ENCODE measurements at regions not wholly inside any gene's neighbourhood (a gene's known extent, or its start where the extent isn't known, plus 50 kb on each side); places are given as distances from the start of the nearest gene placed in this dataset.

DNA sequence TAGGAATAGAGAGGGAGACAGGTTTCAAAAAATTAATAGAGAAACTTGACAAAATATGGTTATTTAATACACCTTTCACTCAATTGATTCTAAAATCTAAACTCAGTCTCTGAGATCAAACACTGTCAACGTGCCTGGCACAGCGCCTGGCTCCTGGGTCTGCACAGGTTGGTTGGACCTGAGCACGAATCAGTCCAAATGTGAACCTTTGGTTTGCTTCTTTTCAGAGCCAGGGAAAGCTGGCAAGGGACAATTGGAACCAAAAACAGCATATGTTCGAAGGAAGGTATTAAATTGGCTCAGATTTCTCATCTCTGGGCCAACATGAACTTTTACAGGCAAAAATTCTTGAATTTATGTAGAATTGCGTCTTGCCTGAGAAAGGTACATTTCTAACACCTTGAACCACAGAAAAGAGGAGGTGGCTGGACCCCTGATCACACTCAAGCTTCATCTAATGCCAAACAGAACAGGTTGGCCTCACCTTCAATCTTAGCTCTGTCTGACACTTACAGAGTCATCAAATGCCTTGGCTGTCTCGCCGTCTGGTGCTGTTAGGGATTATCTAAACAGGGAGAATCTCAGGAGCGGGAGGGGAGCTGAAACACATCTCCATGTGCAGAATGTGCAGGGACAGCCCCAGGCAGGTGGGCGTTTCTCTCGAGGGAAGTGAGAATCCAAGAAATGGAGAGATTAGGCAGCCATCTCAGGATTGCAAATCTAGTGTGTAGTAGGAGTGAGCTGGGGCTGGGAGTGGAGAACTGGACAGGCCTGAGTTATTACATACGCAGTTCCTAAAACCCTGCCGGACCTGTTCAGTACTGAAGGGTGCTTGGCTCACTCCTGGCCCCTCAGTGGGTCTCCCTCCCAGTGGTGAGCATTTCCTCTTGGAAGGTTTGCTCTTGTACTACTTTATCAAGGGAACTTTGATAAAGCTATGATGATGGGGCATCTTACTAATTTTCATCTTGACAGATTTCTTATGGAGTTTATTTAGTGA is 442.2 kb upstream of the B3GAT1 start:
- TF ChIP-seq, protein P1, sequence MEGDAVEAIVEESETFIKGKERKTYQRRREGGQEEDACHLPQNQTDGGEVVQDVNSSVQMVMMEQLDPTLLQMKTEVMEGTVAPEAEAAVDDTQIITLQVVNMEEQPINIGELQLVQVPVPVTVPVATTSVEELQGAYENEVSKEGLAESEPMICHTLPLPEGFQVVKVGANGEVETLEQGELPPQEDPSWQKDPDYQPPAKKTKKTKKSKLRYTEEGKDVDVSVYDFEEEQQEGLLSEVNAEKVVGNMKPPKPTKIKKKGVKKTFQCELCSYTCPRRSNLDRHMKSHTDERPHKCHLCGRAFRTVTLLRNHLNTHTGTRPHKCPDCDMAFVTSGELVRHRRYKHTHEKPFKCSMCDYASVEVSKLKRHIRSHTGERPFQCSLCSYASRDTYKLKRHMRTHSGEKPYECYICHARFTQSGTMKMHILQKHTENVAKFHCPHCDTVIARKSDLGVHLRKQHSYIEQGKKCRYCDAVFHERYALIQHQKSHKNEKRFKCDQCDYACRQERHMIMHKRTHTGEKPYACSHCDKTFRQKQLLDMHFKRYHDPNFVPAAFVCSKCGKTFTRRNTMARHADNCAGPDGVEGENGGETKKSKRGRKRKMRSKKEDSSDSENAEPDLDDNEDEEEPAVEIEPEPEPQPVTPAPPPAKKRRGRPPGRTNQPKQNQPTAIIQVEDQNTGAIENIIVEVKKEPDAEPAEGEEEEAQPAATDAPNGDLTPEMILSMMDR (IDR thresholded peaks at IDR 0.05 in 2 of 3, conservative IDR thresholded peaks at IDR 0.05 in 1 of 3; ENCODE audit: borderline replicate concordance in 1 of 3, insufficient read depth in 1 of 3, low read depth in 2 of 3, low read length in 2 of 3), result no peak
- TF ChIP-seq EZH2 (IDR thresholded peaks at IDR 0.05) (no peak), FOSL1 (IDR thresholded peaks at IDR 0.05; ENCODE audit: low read depth) (no peak), SIN3A (IDR thresholded peaks at IDR 0.05; ENCODE audit: low read depth) (no peak), YY1 (IDR thresholded peaks at IDR 0.05; ENCODE audit: extremely low read depth, insufficient replicate concordance, low read depth, low read length) (no peak), EZH2phosphoT487 (IDR thresholded peaks at IDR 0.05; ENCODE audit: borderline replicate concordance) (no peak), ZNF274 (IDR thresholded peaks at IDR 0.05; ENCODE audit: low read depth, low read length) (no peak), POLR2A (IDR thresholded peaks at IDR 0.05; ENCODE audit: borderline replicate concordance, extremely low read depth, insufficient read depth, insufficient read length) (no peak)
- TF ChIP-seq, protein P2, sequence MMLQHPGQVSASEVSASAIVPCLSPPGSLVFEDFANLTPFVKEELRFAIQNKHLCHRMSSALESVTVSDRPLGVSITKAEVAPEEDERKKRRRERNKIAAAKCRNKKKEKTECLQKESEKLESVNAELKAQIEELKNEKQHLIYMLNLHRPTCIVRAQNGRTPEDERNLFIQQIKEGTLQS (IDR thresholded peaks at IDR 0.05), result no peak

Measured in HCT116 (cell line).